Karpas-422 (cell line): ENCODE measurements at regions not wholly inside any gene's neighbourhood (a gene's known extent, or its start where the extent isn't known, plus 50 kb on each side); places are given as distances from the start of the nearest gene placed in this dataset.
A peak's percentile ranks its signal among the peaks of the same experiment; 100 is the strongest.

Experiments used
- DNase-seq: peaks from one replicate; pipeline ENCODE4 v3.0.0-alpha.2; 2015
- H2AFZ ChIP-seq: fragments of 200-600 bp; sonication (generic); 2 replicates; pipeline ENCODE4 v1.6.1; 2014; ENCODE audit warnings: antibody characterized with exemption, low read length, mixed read lengths
- H3K27ac ChIP-seq: fragments of 200-600 bp; sonication (generic); 2 replicates; pipeline ENCODE4 v1.5.1; 2014; ENCODE audit warnings: mild to moderate bottlenecking, low read length, moderate library complexity
- H3K27me3 ChIP-seq: fragments of 200-600 bp; sonication (generic); 2 replicates; pipeline ENCODE4 v1.6.1; 2014; ENCODE audit warnings: low read length, mixed read lengths
- H3K36me3 ChIP-seq: fragments of 200-600 bp; sonication (generic); 2 replicates; pipeline ENCODE4 v1.6.1; 2014; ENCODE audit warnings: low read length, mixed read lengths; ENCODE audit not compliant: insufficient read depth
- H3K4me1 ChIP-seq: fragments of 200-600 bp; sonication (generic); 2 replicates; pipeline ENCODE4 v1.6.1; 2014; ENCODE audit warnings: mild to moderate bottlenecking, low read length, mixed read lengths
- H3K4me2 ChIP-seq: fragments of 200-600 bp; sonication (generic); 2 replicates; pipeline ENCODE4 v1.6.1; 2014; ENCODE audit warnings: low read length, low read depth, mild to moderate bottlenecking; ENCODE audit not compliant: poor library complexity, severe bottlenecking
- H3K4me3 ChIP-seq: fragments of 200-600 bp; sonication (generic); 2 replicates; pipeline ENCODE4 v1.5.1; 2014; ENCODE audit warnings: mild to moderate bottlenecking, antibody characterized with exemption, low read length, mixed read lengths
- H3K79me2 ChIP-seq: fragments of 200-600 bp; sonication (generic); 2 replicates; pipeline ENCODE4 v1.6.1; 2014; ENCODE audit warnings: mild to moderate bottlenecking, low read length, mixed read lengths
- H3K9ac ChIP-seq: fragments of 200-600 bp; sonication (generic); 2 replicates; pipeline ENCODE4 v1.6.0; 2014; ENCODE audit warnings: low read length
- H3K9me2 ChIP-seq: fragments of 200-600 bp; sonication (generic), shearing (Covaris generic); replicated peaks from 2 replicates; pipeline ENCODE4 v1.6.0; 2014; ENCODE audit warnings: mild to moderate bottlenecking, low read length, moderate library complexity; ENCODE audit not compliant: insufficient read depth
- H3K9me3 ChIP-seq: fragments of 300-700, 200-600 bp; sonication (generic); 2 replicates; pipeline ENCODE4 v1.6.1; 2014; ENCODE audit warnings: low read length, mixed read lengths
- H4K20me1 ChIP-seq: fragments of 200-600 bp; sonication (generic); 2 replicates; pipeline ENCODE4 v1.6.1; 2014; ENCODE audit warnings: mild to moderate bottlenecking, antibody characterized with exemption, low read length, low read depth; ENCODE audit not compliant: insufficient read depth

- Histone ChIP-seq H2AFZ (no peak overlapping the region), H3K36me3 (no peaks in the 10 kb centered on the region), H4K20me1 (no peaks in the 10 kb centered on the region), H3K4me3 (no peak overlapping the region), H3K27me3 (no peaks in the 10 kb centered on the region), H3K79me2 (no peaks in the 10 kb centered on the region), H3K4me1 (peaks cover 3% of the 10 kb centered on the region), H3K9me3 (peaks cover 36% of the 10 kb centered on the region), H3K4me2 (no peak overlapping the region), H3K27ac (no peak overlapping the region), H3K9me2 (no peaks in the 10 kb centered on the region), H3K9ac (no peak overlapping the region)
- DNase-seq: no peak
Measured at GRCh38 chr4:132062611-132063239, 1086.4 kb upstream of the PCDH10 start.

- Histone ChIP-seq H3K36me3 (no peaks in the 10 kb centered on the region), H3K27ac (no peak overlapping the region), H3K9me3 (peaks cover 26% of the 10 kb centered on the region), H3K4me3 (no peak overlapping the region), H3K4me1 (peaks cover 3% of the 10 kb centered on the region), H3K27me3 (no peaks in the 10 kb centered on the region), H3K4me2 (no peak overlapping the region), H4K20me1 (no peaks in the 10 kb centered on the region), H3K79me2 (no peaks in the 10 kb centered on the region), H2AFZ (0 out of 2 replicates have a peak overlapping the region, but pooled peaks have one; percentile 37), H3K9ac (no peak overlapping the region), H3K9me2 (no peaks in the 10 kb centered on the region)
- DNase-seq: no peak
Measured at GRCh38 chr4:132063829-132064228, 1085.3 kb upstream of the PCDH10 start.

- H3K4me1 ChIP-seq: peaks cover 3% of the 10 kb centered on the region
- H2AFZ ChIP-seq: no peak overlapping the region
- H3K4me2 ChIP-seq: no peak overlapping the region
- no peak overlapping the region; the same call in 1 of the 2 replicates for H3K4me3 ChIP-seq
- H3K27ac ChIP-seq: no peak overlapping the region
- no peak for DNase-seq
- H3K79me2 ChIP-seq: no peaks in the 10 kb centered on the region
- H3K9ac ChIP-seq: no peak overlapping the region
- peaks cover 15% of the 10 kb centered on the region; the same call in 1 of the 2 replicates for H3K9me3 ChIP-seq
- no peaks in the 10 kb centered on the region for H3K27me3 ChIP-seq
- no peaks in the 10 kb centered on the region for H4K20me1 ChIP-seq
- no peaks in the 10 kb centered on the region for H3K9me2 ChIP-seq
- no peaks in the 10 kb centered on the region for H3K36me3 ChIP-seq
Measured at GRCh38 chr4:132065940-132066495, 1083.1 kb upstream of the PCDH10 start.

GRCh38 chr4:132071815-132072214, 1077.3 kb upstream of the PCDH10 start:
- Histone ChIP-seq H3K4me3 (no peak overlapping the region), H3K4me2 (no peak overlapping the region), H3K9me3 (no peaks in the 10 kb centered on the region; the same call in 1 of the 2 replicates), H2AFZ (no peak overlapping the region), H3K79me2 (no peaks in the 10 kb centered on the region), H3K36me3 (no peaks in the 10 kb centered on the region), H3K27ac (no peak overlapping the region), H3K9me2 (no peaks in the 10 kb centered on the region), H3K27me3 (no peaks in the 10 kb centered on the region), H3K9ac (no peak overlapping the region), H3K4me1 (peaks cover 4% of the 10 kb centered on the region; the same call in 1 of the 2 replicates), H4K20me1 (no peaks in the 10 kb centered on the region)
- DNase-seq: no peak

- Histone ChIP-seq H3K79me2 (no peaks in the 10 kb centered on the region), H3K9me2 (no peaks in the 10 kb centered on the region), H3K27ac (no peak overlapping the region), H2AFZ (0 out of 2 replicates have a peak overlapping the region, but pooled peaks have one; percentile 7), H3K9me3 (no peaks in the 10 kb centered on the region; the same call in 1 of the 2 replicates), H3K9ac (no peak overlapping the region), H3K36me3 (no peaks in the 10 kb centered on the region), H3K4me2 (no peak overlapping the region), H3K4me1 (peaks cover 4% of the 10 kb centered on the region; the same call in 1 of the 2 replicates), H3K27me3 (no peaks in the 10 kb centered on the region), H3K4me3 (no peak overlapping the region), H4K20me1 (no peaks in the 10 kb centered on the region)
- no peak for DNase-seq
Measured at GRCh38 chr4:132076829-132077228, 1072.3 kb upstream of the PCDH10 start.

- no peaks in the 10 kb centered on the region for H3K36me3 ChIP-seq
- H3K79me2 ChIP-seq: no peaks in the 10 kb centered on the region
- no peak overlapping the region for H3K27ac ChIP-seq
- H3K9ac ChIP-seq: no peak overlapping the region
- no peaks in the 10 kb centered on the region for H4K20me1 ChIP-seq
- no peak for DNase-seq
- no peaks in the 10 kb centered on the region for H3K4me1 ChIP-seq
- H3K4me3 ChIP-seq: no peak overlapping the region
- H3K9me3 ChIP-seq: no peaks in the 10 kb centered on the region; the same call in none of the 2 replicates
- no peak overlapping the region for H2AFZ ChIP-seq
- no peaks in the 10 kb centered on the region for H3K9me2 ChIP-seq
- H3K4me2 ChIP-seq: no peak overlapping the region
- no peaks in the 10 kb centered on the region for H3K27me3 ChIP-seq
Measured at GRCh38 chr4:132085105-132085504, 1064.0 kb upstream of the PCDH10 start.

GRCh38 chr4:132094017-132094416, 1055.1 kb upstream of the PCDH10 start:
- H3K4me3 ChIP-seq: no peak overlapping the region
- H3K79me2 ChIP-seq: no peaks in the 10 kb centered on the region
- H3K9me2 ChIP-seq: no peaks in the 10 kb centered on the region
- no peak overlapping the region for H3K9ac ChIP-seq
- no peaks in the 10 kb centered on the region for H4K20me1 ChIP-seq
- H3K36me3 ChIP-seq: no peaks in the 10 kb centered on the region
- no peak overlapping the region for H3K27ac ChIP-seq
- H3K27me3 ChIP-seq: no peaks in the 10 kb centered on the region
- DNase-seq: no peak
- H3K4me1 ChIP-seq: no peaks in the 10 kb centered on the region
- H3K9me3 ChIP-seq: no peaks in the 10 kb centered on the region
- peak overlapping the region; percentile 71 for H2AFZ ChIP-seq
- H3K4me2 ChIP-seq: no peak overlapping the region

GRCh38 chr4:132097041-132097440, 1052.1 kb upstream of the PCDH10 start:
- Histone ChIP-seq H2AFZ (peak overlapping the region; percentile 39; the same call in 1 of the 2 replicates), H3K79me2 (no peaks in the 10 kb centered on the region), H3K27me3 (no peaks in the 10 kb centered on the region), H3K27ac (no peak overlapping the region), H3K4me1 (no peaks in the 10 kb centered on the region), H3K36me3 (no peaks in the 10 kb centered on the region), H3K9ac (no peak overlapping the region), H3K4me2 (no peak overlapping the region), H3K4me3 (no peak overlapping the region), H3K9me3 (peaks cover 3% of the 10 kb centered on the region; the same call in 1 of the 2 replicates), H4K20me1 (no peaks in the 10 kb centered on the region), H3K9me2 (no peaks in the 10 kb centered on the region)
- DNase-seq: no peak
